HG02870 (cell line): ENCODE measurements at regions not wholly inside any gene's neighbourhood (a gene's known extent, or its start where the extent isn't known, plus 50 kb on each side); places are given as distances from the start of the nearest gene placed in this dataset.
"Not testable (repeated sequence)": the region's sequence is repeated elsewhere in the genome, so short reads cannot be mapped to it uniquely, and the experiment has no call there.

ENCODE experiments used
- ATAC-seq: cut with Tn5 transposase; IDR thresholded peaks from one replicate; pipeline ENCODE4 v1.9.1; 2021; ENCODE audit warnings: mild to moderate bottlenecking, moderate library complexity; ENCODE audit not compliant: unreplicated experiment

- no peak for ATAC-seq
Measured at GRCh38 chr21:17189963-17190362, 322.9 kb upstream of the CXADR start.

GRCh38 chr21:17191346-17191993 is 321.4 kb upstream of the CXADR start:
- no peak for ATAC-seq

GRCh38 chr21:17195351-17195750 is 317.5 kb upstream of the CXADR start:
- no peak for ATAC-seq

GRCh38 chr21:17195976-17196375 is 316.9 kb upstream of the CXADR start:
- ATAC-seq, result no peak

GRCh38 chr21:17196623-17197022 is 316.2 kb upstream of the CXADR start:
- ATAC-seq, result no peak

- no peak for ATAC-seq
Measured at GRCh38 chr21:17197996-17198395, 314.8 kb upstream of the CXADR start.

- no peak for ATAC-seq
Measured at GRCh38 chr21:17200250-17200649, 312.6 kb upstream of the CXADR start.

- no peak for ATAC-seq
Measured at GRCh38 chr21:17201741-17202260, 311.0 kb upstream of the CXADR start.

GRCh38 chr21:17214801-17215200 is 298.0 kb upstream of the CXADR start:
- ATAC-seq, result no peak

GRCh38 chr21:17219050-17219449 is 293.8 kb upstream of the CXADR start:
- ATAC-seq, result not testable (repeated sequence)

- no peak for ATAC-seq
Measured at GRCh38 chr21:17231124-17231523, 281.7 kb upstream of the CXADR start.

- no peak for ATAC-seq
Measured at GRCh38 chr21:17231771-17232170, 281.1 kb upstream of the CXADR start.

- no peak for ATAC-seq
Measured at GRCh38 chr21:17238468-17238867, 274.4 kb upstream of the CXADR start.

GRCh38 chr21:17250778-17251241 is 262.0 kb upstream of the CXADR start:
- no peak for ATAC-seq

GRCh38 chr21:17257784-17258183 is 255.1 kb upstream of the CXADR start:
- ATAC-seq, result no peak

- no peak for ATAC-seq
Measured at GRCh38 chr21:17264182-17264581, 248.7 kb upstream of the CXADR start.

GRCh38 chr21:17269760-17270159 is 243.1 kb upstream of the CXADR start:
- no peak for ATAC-seq

- no peak for ATAC-seq
Measured at GRCh38 chr21:17270229-17270628, 242.6 kb upstream of the CXADR start.

- ATAC-seq, result no peak
Measured at GRCh38 chr21:17279663-17280062, 233.2 kb upstream of the CXADR start.

GRCh38 chr21:17293016-17293562 is 219.8 kb upstream of the CXADR start:
- not testable (repeated sequence) for ATAC-seq

GRCh38 chr21:17295997-17296396 is 216.8 kb upstream of the CXADR start:
- ATAC-seq, result no peak

- not testable (repeated sequence) for ATAC-seq
Measured at GRCh38 chr21:17299576-17299975, 213.3 kb upstream of the CXADR start.

GRCh38 chr21:17327715-17328114 is 185.1 kb upstream of the CXADR start:
- not testable (repeated sequence) for ATAC-seq
